GM12878 (cell line): ENCODE measurements at regions not wholly inside any gene's neighbourhood (a gene's known extent, or its start where the extent isn't known, plus 50 kb on each side); places are given as distances from the start of the nearest gene placed in this dataset.

ENCODE experiments used
- ATAC-seq: fragments of 200-7000 bp; cut with Tn5 transposase; 3 replicates; pipeline ENCODE4 v1.9.1; 2020; ENCODE audit warnings: mild to moderate bottlenecking, moderate library complexity
- BruUV-seq: library from RNA; stranded (reverse); fragments of 400-500 nt; replicated peaks from 2 replicates; lab custom pipeline; 2021; lab: Mats Ljungman, UMichigan
- CTCF ChIA-PET: fragments of 300-600 bp; sonication (Branson Sonifier 250); formaldehyde crosslinking; extraction: SDS; loops from one replicate; lab custom pipeline; 2021; ENCODE audit warnings: inconsistent platforms; lab: Yijun Ruan, JAX
- POLR2A ChIA-PET: fragments of 350-600 bp; formaldehyde crosslinking; extraction: SDS; loops from one replicate; lab custom pipeline; 2021; ENCODE audit warnings: inconsistent platforms; lab: Charles Lee
- RAD21 ChIA-PET: fragments of 300-600 bp; sonication (Branson Sonifier 250); formaldehyde crosslinking; loops from one replicate; lab custom pipeline; 2023; ENCODE audit warnings: antibody characterized with exemption; ENCODE audit not compliant: unreplicated experiment; lab: Charles Lee
- SMC1A ChIA-PET: fragments of 300-600 bp; sonication (Branson Sonifier 250); formaldehyde crosslinking; loops from one replicate; lab custom pipeline; 2023; ENCODE audit not compliant: unreplicated experiment, uncharacterized antibody; lab: Charles Lee
- DNase-seq: peaks from one replicate; pipeline ENCODE4 v3.0.0-alpha.2; 2011; ENCODE audit warnings: low read depth, low spot score
- FAIRE-seq: peaks from 3 replicates; lab custom pipeline; 2011; peaks lifted over from hg19 to GRCh38; lab: Jason Lieb, UNC
- H2AFZ ChIP-seq: 2 replicates; pipeline ENCODE4 v1.6.0; 2011; ENCODE audit warnings: low read depth, low read length, control low read depth; ENCODE audit not compliant: control insufficient read depth
- H3K27ac ChIP-seq: 2 replicates; pipeline ENCODE4 v1.5.1; 2011; ENCODE audit warnings: control low read depth; ENCODE audit not compliant: control insufficient read depth, insufficient read depth
- H3K27me3 ChIP-seq, 2 experiments: replicated peaks in 1 of 2; 2 replicates each; pipeline versions ENCODE4 v1.6.0 to v1.6.1; 2011; ENCODE audit warnings: low read length in 1 of 2; ENCODE audit not compliant: control insufficient read depth in 2 of 2, insufficient read depth in 2 of 2
- H3K36me3 ChIP-seq, 2 experiments: 2 replicates each; pipeline ENCODE4 v1.5.1; 2011; ENCODE audit warnings: low read length in 1 of 2; ENCODE audit not compliant: control insufficient read depth in 2 of 2, insufficient read depth in 2 of 2
- H3K4me1 ChIP-seq: 2 replicates; pipeline ENCODE4 v1.6.1; 2011; ENCODE audit warnings: mild to moderate bottlenecking, low read length, moderate library complexity, mixed read lengths; ENCODE audit not compliant: control insufficient read depth, insufficient read depth
- H3K4me2 ChIP-seq: 2 replicates; pipeline ENCODE4 v1.6.0; 2011; ENCODE audit warnings: control low read depth; ENCODE audit not compliant: control insufficient read depth, insufficient read depth
- H3K4me3 ChIP-seq: fragments of 200-600 bp; sonication (generic); 2 replicates; pipeline ENCODE4 v1.5.1; 2016
- H3K79me2 ChIP-seq: 2 replicates; pipeline ENCODE4 v1.6.0; 2011; ENCODE audit warnings: low read length; ENCODE audit not compliant: control insufficient read depth, insufficient read depth
- H3K9ac ChIP-seq: 2 replicates; pipeline ENCODE4 v1.8.0; 2011; ENCODE audit warnings: low read length, control low read depth, mixed read lengths; ENCODE audit not compliant: control insufficient read depth, insufficient read depth
- H3K9me3 ChIP-seq: replicated peaks from 3 replicates; pipeline ENCODE4 v1.5.1; 2011; ENCODE audit warnings: mild to moderate bottlenecking, low read length; ENCODE audit not compliant: control insufficient read depth, insufficient read depth
- H4K20me1 ChIP-seq: 2 replicates; pipeline ENCODE4 v1.6.0; 2011; ENCODE audit not compliant: control insufficient read depth, insufficient read depth
- ATF7 ChIP-seq: fragments of 450-650 bp; IDR thresholded peaks from 2 replicates; pipeline ENCODE4 v1.6.1; 2016; ENCODE audit warnings: low read depth, mild to moderate bottlenecking
- BACH1 ChIP-seq: fragments of 450-650 bp; IDR thresholded peaks from 2 replicates; pipeline ENCODE4 v1.6.1; 2017; ENCODE audit warnings: mild to moderate bottlenecking, borderline replicate concordance
- DPF2 ChIP-seq: fragments of 450-650 bp; IDR thresholded peaks from 2 replicates; pipeline ENCODE4 v1.6.1; 2017; ENCODE audit warnings: mild to moderate bottlenecking
- ESRRA ChIP-seq: IDR thresholded peaks from 2 replicates; pipeline ENCODE4 v1.6.1; 2012; ENCODE audit warnings: mild to moderate bottlenecking, low read length, improper control_type of control experiment
- FOS ChIP-seq: IDR thresholded peaks from 3 replicates; pipeline ENCODE4 v1.6.1; 2011; ENCODE audit warnings: borderline replicate concordance; ENCODE audit not compliant: insufficient read length; ENCODE audit errors: extremely low read depth
- FOXK2 ChIP-seq: fragments of 450-650 bp; IDR thresholded peaks from 2 replicates; pipeline ENCODE4 v1.6.1; 2017; ENCODE audit warnings: mild to moderate bottlenecking, moderate library complexity
- HCFC1 ChIP-seq: fragments of 150-350 bp; IDR thresholded peaks from 2 replicates; pipeline ENCODE4 v1.6.1; 2014; ENCODE audit warnings: low read length
- HDAC6 ChIP-seq: fragments of 200-600 bp; sonication (generic); IDR thresholded peaks from one replicate; pipeline ENCODE4 v1.8.0; 2017; ENCODE audit warnings: antibody characterized with exemption; ENCODE audit not compliant: unreplicated experiment
- KAT2A ChIP-seq: conservative IDR thresholded peaks from 2 replicates; pipeline ENCODE4 v1.6.1; 2011; ENCODE audit warnings: low read depth, low read length; ENCODE audit not compliant: control insufficient read depth
- MYB ChIP-seq: fragments of 150-350 bp; IDR thresholded peaks from 2 replicates; pipeline ENCODE4 v1.6.1; 2014; ENCODE audit warnings: mild to moderate bottlenecking, low read depth, low read length, borderline replicate concordance
- MYC ChIP-seq: IDR thresholded peaks from 2 replicates; pipeline ENCODE4 v1.6.1; 2011; ENCODE audit warnings: mild to moderate bottlenecking, low read length, moderate library complexity, inconsistent platforms; ENCODE audit not compliant: insufficient read depth, insufficient replicate concordance, insufficient read length, severe bottlenecking
- NBN ChIP-seq: fragments of 450-650 bp; IDR thresholded peaks from 2 replicates; pipeline ENCODE4 v1.6.1; 2016
- NFXL1 ChIP-seq: fragments of 450-650 bp; IDR thresholded peaks from 2 replicates; pipeline ENCODE4 v1.6.1; 2017; ENCODE audit warnings: antibody characterized with exemption, mild to moderate bottlenecking, borderline replicate concordance
- RB1 ChIP-seq: fragments of 450-650 bp; formaldehyde crosslinking; IDR thresholded peaks from 2 replicates; pipeline ENCODE4 v1.6.1; 2017; ENCODE audit warnings: mild to moderate bottlenecking, borderline replicate concordance
- STAT3 ChIP-seq: IDR thresholded peaks from 2 replicates; pipeline ENCODE4 v1.6.1; 2011; ENCODE audit warnings: low read depth, low read length, improper control_type of control experiment
- YBX1 ChIP-seq: fragments of 450-650 bp; IDR thresholded peaks from 2 replicates; pipeline ENCODE4 v1.6.1; 2016; ENCODE audit warnings: antibody characterized with exemption
- ZBED1 ChIP-seq: IDR thresholded peaks from 2 replicates; pipeline ENCODE4 v1.6.1; 2016; ENCODE audit warnings: borderline replicate concordance
- ZNF622 ChIP-seq: fragments of 450-650 bp; IDR thresholded peaks from 2 replicates; pipeline ENCODE4 v1.6.1; 2017; ENCODE audit warnings: mild to moderate bottlenecking, inconsistent platforms
- WGBS: methylation state at CpG from one replicate; pipeline ENCODE4 v1.1.6; 2016; ENCODE audit warnings: low lambda C conversion rate; ENCODE audit not compliant: insufficient replicate concordance, insufficient coverage; ENCODE audit errors: missing lambda C conversion rate; 5-methylcytosine and 5-hydroxymethylcytosine counted together
- in situ Hi-C: fragments of 300-500 bp; cut with MboI; formaldehyde crosslinking; loops from 9 replicates; pipeline ENCODE4 v1.14.3; 2018; ENCODE audit warnings: mixed read lengths
- intact Hi-C: fragments of 100-400 bp; cut with micrococcal nuclease; formaldehyde crosslinking; loops from one replicate; pipeline ENCODE4 v1.14.2; 2022; ENCODE audit not compliant: unreplicated experiment
- TF ChIP-seq, protein P1 (sequence below): fragments of 450-650 bp; IDR thresholded peaks from 2 replicates; pipeline ENCODE4 v1.6.1; 2016; ENCODE audit warnings: mild to moderate bottlenecking
- TF ChIP-seq, protein P2 (sequence below): fragments of 150-350 bp; IDR thresholded peaks from 2 replicates; pipeline ENCODE4 v1.6.1; 2014; ENCODE audit warnings: mild to moderate bottlenecking, low read depth, low read length

DNA sequence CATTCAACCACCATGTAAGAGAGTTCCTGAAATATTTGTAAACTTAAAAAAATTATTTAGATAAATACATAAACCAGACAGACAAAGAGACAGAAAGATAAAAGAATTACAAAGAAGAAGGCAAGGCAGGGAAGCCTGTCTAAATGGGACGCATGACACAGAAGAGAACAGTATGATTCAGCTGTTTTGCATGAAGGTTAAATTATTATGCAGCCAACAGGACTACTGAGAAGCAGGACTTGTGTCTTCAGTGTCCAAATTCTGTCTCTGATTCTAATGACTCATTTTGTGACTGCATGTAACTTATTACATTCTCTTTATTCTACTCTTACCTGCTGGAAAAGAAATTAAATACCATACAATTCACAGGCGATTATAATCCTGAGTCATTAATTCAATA, 340.4 kb upstream of the KCNMB2 start:
- SMC1A ChIA-PET, result no interaction called here
- Histone ChIP-seq H2AFZ (no peak overlapping the region), H3K9ac (no peak overlapping the region), H3K27me3 (no peaks in the 10 kb centered on the region), H3K4me2 (no peak overlapping the region), H3K79me2 (no peaks in the 10 kb centered on the region), H3K4me1 (no peaks in the 10 kb centered on the region), H3K4me3 (no peak overlapping the region), H4K20me1 (no peaks in the 10 kb centered on the region), H3K27ac (no peak overlapping the region), H3K36me3 (no peaks in the 10 kb centered on the region), H3K9me3 (no peaks in the 10 kb centered on the region)
- FAIRE-seq (no peak), DNase-seq (no peak), ATAC-seq (no peak)
- POLR2A ChIA-PET, result no interaction called here
- in situ Hi-C loops (no loop called here), intact Hi-C loops (no loop called here)
- no peak for TF ChIP-seq NFXL1
- TF ChIP-seq, protein P1, sequence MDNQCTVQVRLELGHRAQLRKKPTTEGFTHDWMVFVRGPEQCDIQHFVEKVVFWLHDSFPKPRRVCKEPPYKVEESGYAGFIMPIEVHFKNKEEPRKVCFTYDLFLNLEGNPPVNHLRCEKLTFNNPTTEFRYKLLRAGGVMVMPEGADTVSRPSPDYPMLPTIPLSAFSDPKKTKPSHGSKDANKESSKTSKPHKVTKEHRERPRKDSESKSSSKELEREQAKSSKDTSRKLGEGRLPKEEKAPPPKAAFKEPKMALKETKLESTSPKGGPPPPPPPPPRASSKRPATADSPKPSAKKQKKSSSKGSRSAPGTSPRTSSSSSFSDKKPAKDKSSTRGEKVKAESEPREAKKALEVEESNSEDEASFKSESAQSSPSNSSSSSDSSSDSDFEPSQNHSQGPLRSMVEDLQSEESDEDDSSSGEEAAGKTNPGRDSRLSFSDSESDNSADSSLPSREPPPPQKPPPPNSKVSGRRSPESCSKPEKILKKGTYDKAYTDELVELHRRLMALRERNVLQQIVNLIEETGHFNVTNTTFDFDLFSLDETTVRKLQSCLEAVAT, result no peak
- TF ChIP-seq FOS, result no peak
- TF ChIP-seq KAT2A, result no peak
- no peak for TF ChIP-seq HDAC6
- TF ChIP-seq ATF7, result no peak
- 0% methylated on average over 2 of the region's 2 CpGs for WGBS
- BruUV-seq, result no TSS peak
- RAD21 ChIA-PET, result no interaction called here
- CTCF ChIA-PET, result no interaction called here

GRCh38 chr3:178198329-178198728, 337.9 kb upstream of the KCNMB2 start:
- CTCF ChIA-PET, result no interaction called here
- no TSS peak for BruUV-seq
- no peaks in the 10 kb centered on the region for H3K9me3 ChIP-seq
- no peak overlapping the region for H2AFZ ChIP-seq
- intact Hi-C loops, result no loop called here
- no peaks in the 10 kb centered on the region for H4K20me1 ChIP-seq
- FAIRE-seq (no peak), DNase-seq (no peak), ATAC-seq (no peak)
- WGBS, result 53% methylated on average over 1 of the region's 1 CpG
- no peaks in the 10 kb centered on the region for H3K27me3 ChIP-seq
- no peak overlapping the region for H3K4me3 ChIP-seq
- SMC1A ChIA-PET, result interaction anchor here (0.9 kb wide), 1 partner anchor 11 kb away, joined by 3 read pairs; no protein-coding TSS in a partner anchor
- no peak overlapping the region for H3K27ac ChIP-seq
- RAD21 ChIA-PET, result no interaction called here
- H3K36me3 ChIP-seq, result no peaks in the 10 kb centered on the region
- H3K79me2 ChIP-seq, result no peaks in the 10 kb centered on the region
- H3K4me1 ChIP-seq, result no peaks in the 10 kb centered on the region
- POLR2A ChIA-PET, result no interaction called here
- no peak overlapping the region for H3K4me2 ChIP-seq
- H3K9ac ChIP-seq, result no peak overlapping the region
- in situ Hi-C loops, result no loop called here
- TF ChIP-seq NBN (no peak), ZNF622 (no peak), RB1 (no peak), ZBED1 (no peak), STAT3 (no peak), YBX1 (no peak), MYC (no peak), DPF2 (no peak), MYB (no peak), FOXK2 (no peak), ESRRA (no peak), HCFC1 (no peak), BACH1 (no peak)
- TF ChIP-seq, protein P2, sequence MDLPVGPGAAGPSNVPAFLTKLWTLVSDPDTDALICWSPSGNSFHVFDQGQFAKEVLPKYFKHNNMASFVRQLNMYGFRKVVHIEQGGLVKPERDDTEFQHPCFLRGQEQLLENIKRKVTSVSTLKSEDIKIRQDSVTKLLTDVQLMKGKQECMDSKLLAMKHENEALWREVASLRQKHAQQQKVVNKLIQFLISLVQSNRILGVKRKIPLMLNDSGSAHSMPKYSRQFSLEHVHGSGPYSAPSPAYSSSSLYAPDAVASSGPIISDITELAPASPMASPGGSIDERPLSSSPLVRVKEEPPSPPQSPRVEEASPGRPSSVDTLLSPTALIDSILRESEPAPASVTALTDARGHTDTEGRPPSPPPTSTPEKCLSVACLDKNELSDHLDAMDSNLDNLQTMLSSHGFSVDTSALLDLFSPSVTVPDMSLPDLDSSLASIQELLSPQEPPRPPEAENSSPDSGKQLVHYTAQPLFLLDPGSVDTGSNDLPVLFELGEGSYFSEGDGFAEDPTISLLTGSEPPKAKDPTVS, result no peak
